ENCODE measurements at regions not wholly inside any gene's neighbourhood (a gene's known extent, or its start where the extent isn't known, plus 50 kb on each side); places are given as distances from the start of the nearest gene placed in this dataset.

GRCh38 chr7:109276348-109276747 is 706.7 kb downstream of the DNAJB9 start:
- Histone ChIP-seq H2BK120ac (ENCODE audit: low read depth, low read length) (no peak overlapping the region), H3K18ac (ENCODE audit: low read depth, low read length) (no peak overlapping the region)
- CTCF ChIA-PET = no interaction called here

More at GRCh38 chr7:109276348-109276747, 706.7 kb downstream of the DNAJB9 start:
- dilution Hi-C loops (cut with HindIII; ENCODE audit: low sequenced_read_pairs, unreplicated experiment) (no loop called here), intact Hi-C loops (cut with micrococcal nuclease) (no loop called here), in situ Hi-C loops (cut with MboI; ENCODE audit: low sequenced_read_pairs) (no loop called here)
- Histone ChIP-seq H3K56ac (ENCODE audit: extremely low read depth, insufficient read depth, low read length) (no peak overlapping the region), H2AK9ac (replicated peaks; ENCODE audit: low read depth, low read length, poor library complexity) (no peak overlapping the region), H2BK20ac (ENCODE audit: low read depth, low read length) (no peak overlapping the region), H2AFZ (replicated peaks; ENCODE audit: low read length, poor library complexity) (no peak overlapping the region), H3K27ac (ENCODE audit: insufficient read depth, low read length) (no peak overlapping the region), H3K4me1 (ENCODE audit: control insufficient read depth, insufficient read depth, low read length) (no peaks in the 10 kb centered on the region), H3K27me3 (ENCODE audit: control insufficient read depth, insufficient read depth, low read length) (no peaks in the 10 kb centered on the region), H2AK5ac (ENCODE audit: low read depth, low read length) (no peak overlapping the region), H3K23ac (ENCODE audit: low read depth, low read length) (no peak overlapping the region), H4K5ac (ENCODE audit: low read depth, low read length) (no peak overlapping the region), H4K8ac (ENCODE audit: low read depth in 2 of 2, low read length in 2 of 2) (no peak overlapping the region), H3K79me1 (ENCODE audit: low read depth in 1 of 2, low read length in 2 of 2) (no peaks in the 10 kb centered on the region), H4K91ac (ENCODE audit: insufficient read depth, low read depth, low read length) (no peak overlapping the region), H3K4me2 (ENCODE audit: low read depth, low read length) (no peak overlapping the region), H2BK5ac (ENCODE audit: low read depth, low read length, poor library complexity, severe bottlenecking) (no peak overlapping the region), H3K9me1 (ENCODE audit: insufficient read depth, low read length) (no peaks in the 10 kb centered on the region), H3K9me3 (ENCODE audit: control insufficient read depth, insufficient read depth, low read length) (peaks cover 6% of the 10 kb centered on the region), H3K14ac (replicated peaks; ENCODE audit: low read depth, low read length) (no peak overlapping the region), H3K9ac (ENCODE audit: low read depth, low read length) (no peak overlapping the region), H3K36me3 (ENCODE audit: control insufficient read depth, insufficient read depth, low read length) (no peaks in the 10 kb centered on the region), H4K20me1 (ENCODE audit: insufficient read depth, low read length) (no peaks in the 10 kb centered on the region), H3K4ac (ENCODE audit: low read depth, low read length) (no peak overlapping the region), H2BK15ac (ENCODE audit: low read depth, low read length) (no peak overlapping the region), H3K4me3 (ENCODE audit: insufficient read depth, low read depth, low read length) (no peak overlapping the region)
- no peak for TF ChIP-seq CEBPB (IDR thresholded peaks at IDR 0.05; ENCODE audit: low read depth, low read length)
- no peak for TF ChIP-seq CHD1 (IDR thresholded peaks at IDR 0.05; ENCODE audit: low read depth, low read length)
- no peak for TF ChIP-seq CTCF (conservative IDR thresholded peaks at IDR 0.05; ENCODE audit: low read depth, low read length)
- no peak for TF ChIP-seq SMC3 (IDR thresholded peaks at IDR 0.05; ENCODE audit: low read depth, low read length)
- no peak for TF ChIP-seq MAFK (IDR thresholded peaks at IDR 0.05; ENCODE audit: low read depth, low read length)
- no peak for TF ChIP-seq MXI1 (IDR thresholded peaks at IDR 0.05; ENCODE audit: borderline replicate concordance, low read depth, low read length)
- no peak for TF ChIP-seq NFE2L2 (IDR thresholded peaks at IDR 0.05; ENCODE audit: low read depth, low read length)
- TF ChIP-seq RAD21 (IDR thresholded peaks at IDR 0.05; ENCODE audit: low read length) = no peak
- no peak for TF ChIP-seq USF2 (IDR thresholded peaks at IDR 0.05; ENCODE audit: low read depth, low read length)
- no peak for TF ChIP-seq ELK1 (IDR thresholded peaks at IDR 0.05; ENCODE audit: borderline replicate concordance, low read depth, low read length)
- no peak for TF ChIP-seq RCOR1 (IDR thresholded peaks at IDR 0.05; ENCODE audit: insufficient replicate concordance, low read length)
- DNase-seq = no peak
- no TSS peak for BruUV-seq (replicated peaks)
- POLR2A ChIA-PET (ENCODE audit: unreplicated experiment) = no interaction called here
- ATAC-seq (ENCODE audit: low read depth) = no peak
